DOHH2 (cell line): ENCODE measurements at regions not wholly inside any gene's neighbourhood (a gene's known extent, or its start where the extent isn't known, plus 50 kb on each side); places are given as distances from the start of the nearest gene placed in this dataset.

Experiments
- CTCF ChIP-seq: fragments of 200-600 bp; sonication (generic); IDR thresholded peaks from one replicate; pipeline ENCODE4 v1.5.1; 2014; ENCODE audit warnings: antibody characterized with exemption, mild to moderate bottlenecking, low read depth, low read length; ENCODE audit not compliant: poor library complexity, severe bottlenecking
- EZH2phosphoT487 ChIP-seq: fragments of 200-600 bp; sonication (generic); IDR thresholded peaks from 2 replicates; pipeline ENCODE4 v1.6.1; 2017; ENCODE audit warnings: borderline replicate concordance, mild to moderate bottlenecking, antibody characterized with exemption, low read length, moderate library complexity, mixed read lengths

GRCh38 chr6:156046268-156046665, 590.6 kb upstream of the NOX3 start:
- TF ChIP-seq CTCF = no peak
- no peak for TF ChIP-seq EZH2phosphoT487
